ENCODE measurements at regions not wholly inside any gene's neighbourhood (a gene's known extent, or its start where the extent isn't known, plus 50 kb on each side); places are given as distances from the start of the nearest gene placed in this dataset.

DNA sequence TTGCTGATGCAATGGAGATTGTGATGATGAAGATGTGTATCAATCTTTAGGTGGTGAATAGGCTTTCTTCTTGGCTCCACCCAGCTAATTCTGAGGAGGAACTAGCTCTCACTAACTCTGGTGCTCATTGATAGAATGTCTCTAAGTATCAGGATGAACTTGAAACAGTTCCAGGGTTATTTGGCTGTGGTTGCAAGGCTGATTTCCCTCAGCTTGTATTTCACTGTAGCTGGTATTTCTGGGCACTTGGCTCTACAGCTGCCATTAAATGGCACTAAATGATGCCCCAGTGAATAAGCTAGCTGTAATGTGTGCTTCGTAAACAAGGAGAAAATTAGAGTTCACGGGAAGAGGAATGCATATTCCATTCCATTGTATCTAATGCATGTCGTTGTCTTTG, 241.2 kb downstream of the RPIA start:
- TF ChIP-seq, protein P1, sequence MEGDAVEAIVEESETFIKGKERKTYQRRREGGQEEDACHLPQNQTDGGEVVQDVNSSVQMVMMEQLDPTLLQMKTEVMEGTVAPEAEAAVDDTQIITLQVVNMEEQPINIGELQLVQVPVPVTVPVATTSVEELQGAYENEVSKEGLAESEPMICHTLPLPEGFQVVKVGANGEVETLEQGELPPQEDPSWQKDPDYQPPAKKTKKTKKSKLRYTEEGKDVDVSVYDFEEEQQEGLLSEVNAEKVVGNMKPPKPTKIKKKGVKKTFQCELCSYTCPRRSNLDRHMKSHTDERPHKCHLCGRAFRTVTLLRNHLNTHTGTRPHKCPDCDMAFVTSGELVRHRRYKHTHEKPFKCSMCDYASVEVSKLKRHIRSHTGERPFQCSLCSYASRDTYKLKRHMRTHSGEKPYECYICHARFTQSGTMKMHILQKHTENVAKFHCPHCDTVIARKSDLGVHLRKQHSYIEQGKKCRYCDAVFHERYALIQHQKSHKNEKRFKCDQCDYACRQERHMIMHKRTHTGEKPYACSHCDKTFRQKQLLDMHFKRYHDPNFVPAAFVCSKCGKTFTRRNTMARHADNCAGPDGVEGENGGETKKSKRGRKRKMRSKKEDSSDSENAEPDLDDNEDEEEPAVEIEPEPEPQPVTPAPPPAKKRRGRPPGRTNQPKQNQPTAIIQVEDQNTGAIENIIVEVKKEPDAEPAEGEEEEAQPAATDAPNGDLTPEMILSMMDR (IDR thresholded peaks at IDR 0.05; ENCODE audit: low read depth, low read length, poor library complexity, severe bottlenecking): no peak
- no peak for TF ChIP-seq EZH2phosphoT487 (IDR thresholded peaks at IDR 0.05; ENCODE audit: borderline replicate concordance, low read length)

All from DOHH2 (cell line).